ENCODE measurements at regions not wholly inside any gene's neighbourhood (a gene's known extent, or its start where the extent isn't known, plus 50 kb on each side); places are given as distances from the start of the nearest gene placed in this dataset.

DNA sequence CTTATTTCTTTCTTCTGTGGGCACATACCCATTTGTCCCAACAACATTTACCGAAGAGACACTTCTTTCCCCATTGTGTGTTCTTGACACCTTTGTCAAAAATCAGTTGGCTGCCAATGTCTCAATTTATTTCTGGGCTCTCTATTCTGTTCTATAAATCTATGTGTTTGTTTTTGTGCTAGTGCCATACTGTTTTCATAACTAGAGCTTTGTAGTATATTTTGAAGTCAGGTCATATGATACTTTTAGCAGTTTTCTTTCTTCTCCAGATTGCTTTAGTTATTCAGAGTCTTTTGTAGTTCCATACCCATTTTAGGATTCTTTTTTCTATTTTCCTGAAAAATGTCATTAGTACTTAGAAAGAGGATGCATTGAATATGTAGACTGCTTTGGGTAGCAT lies 1276.3 kb downstream of the SLITRK1 start:
- intact Hi-C loops (cut with micrococcal nuclease; ENCODE audit: unreplicated experiment), result no loop called here
- no peaks in the 10 kb centered on the region for H3K79me2 ChIP-seq (ENCODE audit: insufficient read depth, low read depth, low read length)
- no peak overlapping the region for H2AFZ ChIP-seq (ENCODE audit: low read length)
- H3K36me3 ChIP-seq (ENCODE audit: insufficient read depth, low read length), result no peaks in the 10 kb centered on the region
- no peak overlapping the region for H3K4me2 ChIP-seq (ENCODE audit: low read length)
- no peak for DNase-seq (ENCODE audit: low spot score)
- ChIA-PET CTCF (ENCODE audit: unreplicated experiment) (no interaction called here), POLR2A (no interaction called here)
- BruUV-seq (replicated peaks), result no TSS peak
- peaks cover 10% of the 10 kb centered on the region for H3K9me3 ChIP-seq (ENCODE audit: low read length)
- H3K4me1 ChIP-seq (ENCODE audit: insufficient read depth, low read length, poor library complexity, severe bottlenecking), result no peaks in the 10 kb centered on the region
- H4K20me1 ChIP-seq (ENCODE audit: insufficient read depth, low read length), result no peaks in the 10 kb centered on the region
- TF ChIP-seq, protein P1, sequence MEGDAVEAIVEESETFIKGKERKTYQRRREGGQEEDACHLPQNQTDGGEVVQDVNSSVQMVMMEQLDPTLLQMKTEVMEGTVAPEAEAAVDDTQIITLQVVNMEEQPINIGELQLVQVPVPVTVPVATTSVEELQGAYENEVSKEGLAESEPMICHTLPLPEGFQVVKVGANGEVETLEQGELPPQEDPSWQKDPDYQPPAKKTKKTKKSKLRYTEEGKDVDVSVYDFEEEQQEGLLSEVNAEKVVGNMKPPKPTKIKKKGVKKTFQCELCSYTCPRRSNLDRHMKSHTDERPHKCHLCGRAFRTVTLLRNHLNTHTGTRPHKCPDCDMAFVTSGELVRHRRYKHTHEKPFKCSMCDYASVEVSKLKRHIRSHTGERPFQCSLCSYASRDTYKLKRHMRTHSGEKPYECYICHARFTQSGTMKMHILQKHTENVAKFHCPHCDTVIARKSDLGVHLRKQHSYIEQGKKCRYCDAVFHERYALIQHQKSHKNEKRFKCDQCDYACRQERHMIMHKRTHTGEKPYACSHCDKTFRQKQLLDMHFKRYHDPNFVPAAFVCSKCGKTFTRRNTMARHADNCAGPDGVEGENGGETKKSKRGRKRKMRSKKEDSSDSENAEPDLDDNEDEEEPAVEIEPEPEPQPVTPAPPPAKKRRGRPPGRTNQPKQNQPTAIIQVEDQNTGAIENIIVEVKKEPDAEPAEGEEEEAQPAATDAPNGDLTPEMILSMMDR (conservative IDR thresholded peaks at IDR 0.05; ENCODE audit: low read length), result no peak
- TF ChIP-seq EZH2phosphoT487 (IDR thresholded peaks at IDR 0.05; ENCODE audit: borderline replicate concordance, low read depth, low read length), result no peak
- H3K9me2 ChIP-seq (ENCODE audit: insufficient read depth, low read length), result no peaks in the 10 kb centered on the region
- H3K27ac ChIP-seq (ENCODE audit: low read depth, low read length, poor library complexity, severe bottlenecking), result no peak overlapping the region
- no peak overlapping the region for H3K4me3 ChIP-seq (ENCODE audit: low read depth, low read length, poor library complexity, severe bottlenecking)

DNA sequence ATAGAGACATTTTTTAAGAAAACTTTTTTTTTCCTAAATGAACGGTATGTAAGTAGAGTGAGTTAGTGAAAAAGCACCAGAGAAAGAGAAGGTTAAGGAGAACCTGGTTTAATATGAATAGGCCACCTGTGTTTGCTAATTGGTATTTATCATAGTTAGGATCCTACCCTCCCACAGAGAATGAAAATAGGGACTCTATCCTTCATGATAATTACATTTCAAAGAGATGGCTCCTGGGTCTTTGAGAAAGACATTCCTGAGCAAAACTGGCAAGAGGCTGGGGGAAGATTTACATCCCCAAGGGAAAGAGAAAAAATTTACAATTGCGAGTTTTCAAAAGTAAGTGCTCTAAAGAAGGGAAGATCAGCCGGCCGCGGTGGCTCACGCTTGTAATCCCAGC lies 1284.5 kb downstream of the SLITRK1 start:
- no TSS peak for BruUV-seq (replicated peaks)
- TF ChIP-seq, protein P1 (conservative IDR thresholded peaks at IDR 0.05; ENCODE audit: low read length), result no peak
- TF ChIP-seq EZH2phosphoT487 (IDR thresholded peaks at IDR 0.05; ENCODE audit: borderline replicate concordance, low read depth, low read length), result no peak
- CTCF ChIA-PET (ENCODE audit: unreplicated experiment), result no interaction called here
- Histone ChIP-seq H3K4me3 (ENCODE audit: low read depth, low read length, poor library complexity, severe bottlenecking) (no peak overlapping the region), H3K36me3 (ENCODE audit: insufficient read depth, low read length) (no peaks in the 10 kb centered on the region), H3K79me2 (ENCODE audit: insufficient read depth, low read depth, low read length) (no peaks in the 10 kb centered on the region), H4K20me1 (ENCODE audit: insufficient read depth, low read length) (no peaks in the 10 kb centered on the region), H3K9me2 (ENCODE audit: insufficient read depth, low read length) (no peaks in the 10 kb centered on the region), H3K4me1 (ENCODE audit: insufficient read depth, low read length, poor library complexity, severe bottlenecking) (no peaks in the 10 kb centered on the region), H2AFZ (ENCODE audit: low read length) (no peak overlapping the region), H3K4me2 (ENCODE audit: low read length) (no peak overlapping the region), H3K27ac (ENCODE audit: low read depth, low read length, poor library complexity, severe bottlenecking) (no peak overlapping the region), H3K9me3 (ENCODE audit: low read length) (no peaks in the 10 kb centered on the region)
- POLR2A ChIA-PET, result no interaction called here
- DNase-seq (ENCODE audit: low spot score), result no peak
- intact Hi-C loops (cut with micrococcal nuclease; ENCODE audit: unreplicated experiment), result no loop called here

DNA sequence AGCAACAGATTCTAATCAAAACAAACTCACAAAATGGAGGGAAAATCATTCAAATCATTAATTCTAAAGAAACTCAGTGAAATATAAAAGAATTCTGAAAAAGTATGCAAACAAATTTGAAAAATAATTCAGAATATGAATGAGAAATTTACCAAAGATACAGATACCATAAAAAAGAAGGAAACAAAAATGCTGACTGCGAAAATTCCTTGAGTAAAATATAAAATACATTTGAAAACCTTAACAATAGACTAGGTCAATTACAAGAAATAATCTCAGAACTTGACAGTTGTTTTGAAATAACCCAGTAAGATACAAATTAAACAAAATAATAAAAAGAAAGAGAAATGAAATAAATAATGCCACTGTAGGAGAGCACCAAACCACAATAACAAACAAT lies 1289.0 kb downstream of the SLITRK1 start:
- TF ChIP-seq, protein P1 (conservative IDR thresholded peaks at IDR 0.05; ENCODE audit: low read length), result no peak
- TF ChIP-seq EZH2phosphoT487 (IDR thresholded peaks at IDR 0.05; ENCODE audit: borderline replicate concordance, low read depth, low read length), result no peak
- intact Hi-C loops (cut with micrococcal nuclease; ENCODE audit: unreplicated experiment), result no loop called here
- Histone ChIP-seq H3K79me2 (ENCODE audit: insufficient read depth, low read depth, low read length) (no peaks in the 10 kb centered on the region), H3K9me3 (ENCODE audit: low read length) (no peaks in the 10 kb centered on the region), H3K4me3 (ENCODE audit: low read depth, low read length, poor library complexity, severe bottlenecking) (no peak overlapping the region), H3K4me2 (ENCODE audit: low read length) (no peak overlapping the region), H3K9me2 (ENCODE audit: insufficient read depth, low read length) (no peaks in the 10 kb centered on the region), H4K20me1 (ENCODE audit: insufficient read depth, low read length) (no peaks in the 10 kb centered on the region), H3K27ac (ENCODE audit: low read depth, low read length, poor library complexity, severe bottlenecking) (no peak overlapping the region), H3K4me1 (ENCODE audit: insufficient read depth, low read length, poor library complexity, severe bottlenecking) (no peaks in the 10 kb centered on the region), H3K36me3 (ENCODE audit: insufficient read depth, low read length) (no peaks in the 10 kb centered on the region), H2AFZ (ENCODE audit: low read length) (no peak overlapping the region)
- no TSS peak for BruUV-seq (replicated peaks)
- POLR2A ChIA-PET, result no interaction called here
- DNase-seq (ENCODE audit: low spot score), result no peak
- CTCF ChIA-PET (ENCODE audit: unreplicated experiment), result no interaction called here
